ENCODE measurements at regions not wholly inside any gene's neighbourhood (a gene's known extent, or its start where the extent isn't known, plus 50 kb on each side); places are given as distances from the start of the nearest gene placed in this dataset.

DNA sequence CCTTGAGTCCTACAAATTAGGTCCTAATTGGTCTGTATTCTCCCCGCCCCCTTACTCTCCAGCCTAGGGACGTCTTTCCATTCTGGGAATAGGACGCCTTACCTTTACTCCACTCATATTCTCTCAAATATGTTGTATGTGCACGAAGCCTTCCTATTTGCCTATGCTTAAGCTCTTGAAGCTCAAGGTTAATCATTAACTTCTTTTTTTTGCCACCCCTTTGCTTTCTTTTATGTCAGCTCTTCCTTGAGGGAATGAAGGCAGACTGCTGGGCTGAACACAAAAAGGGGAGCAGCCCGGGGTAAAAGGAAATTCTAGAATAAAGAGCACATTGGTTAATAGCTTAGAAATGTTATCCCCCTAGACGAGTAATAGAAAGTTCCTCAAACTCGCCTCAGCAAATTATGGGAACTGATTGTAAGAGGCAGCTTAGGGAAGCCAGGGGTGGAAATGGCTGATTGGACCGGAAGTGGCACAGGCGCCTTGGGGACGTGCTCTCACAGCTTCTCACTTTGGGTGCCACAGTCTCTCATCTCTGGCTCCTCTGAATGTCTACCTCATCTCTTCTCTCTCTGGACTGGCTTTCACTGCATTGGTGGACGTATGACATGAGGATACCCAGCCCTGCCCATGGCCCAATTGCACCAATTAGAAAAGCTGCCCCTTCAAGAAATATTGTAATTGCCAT lies 122.3 kb upstream of the IL12B start:
- no peak overlapping the region for H3K4me3 ChIP-seq (ENCODE audit: low read depth, low read length)
- TF ChIP-seq, protein P1, sequence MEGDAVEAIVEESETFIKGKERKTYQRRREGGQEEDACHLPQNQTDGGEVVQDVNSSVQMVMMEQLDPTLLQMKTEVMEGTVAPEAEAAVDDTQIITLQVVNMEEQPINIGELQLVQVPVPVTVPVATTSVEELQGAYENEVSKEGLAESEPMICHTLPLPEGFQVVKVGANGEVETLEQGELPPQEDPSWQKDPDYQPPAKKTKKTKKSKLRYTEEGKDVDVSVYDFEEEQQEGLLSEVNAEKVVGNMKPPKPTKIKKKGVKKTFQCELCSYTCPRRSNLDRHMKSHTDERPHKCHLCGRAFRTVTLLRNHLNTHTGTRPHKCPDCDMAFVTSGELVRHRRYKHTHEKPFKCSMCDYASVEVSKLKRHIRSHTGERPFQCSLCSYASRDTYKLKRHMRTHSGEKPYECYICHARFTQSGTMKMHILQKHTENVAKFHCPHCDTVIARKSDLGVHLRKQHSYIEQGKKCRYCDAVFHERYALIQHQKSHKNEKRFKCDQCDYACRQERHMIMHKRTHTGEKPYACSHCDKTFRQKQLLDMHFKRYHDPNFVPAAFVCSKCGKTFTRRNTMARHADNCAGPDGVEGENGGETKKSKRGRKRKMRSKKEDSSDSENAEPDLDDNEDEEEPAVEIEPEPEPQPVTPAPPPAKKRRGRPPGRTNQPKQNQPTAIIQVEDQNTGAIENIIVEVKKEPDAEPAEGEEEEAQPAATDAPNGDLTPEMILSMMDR (IDR thresholded peaks at IDR 0.05; ENCODE audit: borderline replicate concordance, insufficient read depth, low read depth, low read length) = no peak

DNA sequence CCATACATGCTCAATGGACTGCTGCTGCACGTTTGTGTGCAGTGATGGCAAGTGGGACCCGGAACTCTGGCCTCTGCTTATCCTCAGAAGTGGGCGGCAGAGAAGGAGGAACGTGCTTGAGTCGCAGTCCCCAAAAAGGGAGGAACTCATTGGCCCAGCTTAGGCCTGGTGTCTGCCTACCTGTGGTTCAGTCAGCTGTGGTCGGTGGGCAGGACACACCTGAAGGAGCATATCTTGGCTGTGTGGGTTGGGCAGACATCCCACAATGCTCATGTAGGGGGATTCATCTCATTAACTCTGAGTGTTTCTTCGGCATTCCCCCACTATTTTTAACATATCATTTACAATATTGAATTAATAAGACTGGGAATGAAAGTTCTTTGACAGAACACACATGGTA lies 122.9 kb upstream of the IL12B start:
- TF ChIP-seq, protein P1 (IDR thresholded peaks at IDR 0.05; ENCODE audit: borderline replicate concordance, insufficient read depth, low read depth, low read length) = no peak
- no peak overlapping the region for H3K4me3 ChIP-seq (ENCODE audit: low read depth, low read length)

DNA sequence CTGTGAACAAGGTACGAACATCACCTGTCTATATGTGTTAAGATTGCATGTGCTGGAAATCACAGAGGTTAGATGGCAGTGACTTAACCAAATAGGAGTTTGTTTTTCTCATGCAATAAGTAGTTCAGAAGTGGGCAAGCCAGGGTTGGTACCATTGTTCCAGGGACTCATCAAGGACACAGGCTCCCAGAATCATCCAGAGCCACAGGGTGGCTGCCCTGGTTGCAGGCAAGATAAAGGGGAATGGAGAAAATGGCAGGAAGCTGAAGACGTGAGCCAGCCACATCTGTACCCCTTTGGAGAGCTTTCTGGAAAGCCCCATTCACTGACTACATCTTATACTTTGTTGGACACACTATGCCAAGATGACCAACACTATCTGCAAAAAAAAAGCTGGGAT lies 126.0 kb upstream of the IL12B start:
- H3K4me3 ChIP-seq (ENCODE audit: low read depth, low read length) = no peak overlapping the region
- TF ChIP-seq, protein P1 (IDR thresholded peaks at IDR 0.05; ENCODE audit: borderline replicate concordance, insufficient read depth, low read depth, low read length) = no peak

DNA sequence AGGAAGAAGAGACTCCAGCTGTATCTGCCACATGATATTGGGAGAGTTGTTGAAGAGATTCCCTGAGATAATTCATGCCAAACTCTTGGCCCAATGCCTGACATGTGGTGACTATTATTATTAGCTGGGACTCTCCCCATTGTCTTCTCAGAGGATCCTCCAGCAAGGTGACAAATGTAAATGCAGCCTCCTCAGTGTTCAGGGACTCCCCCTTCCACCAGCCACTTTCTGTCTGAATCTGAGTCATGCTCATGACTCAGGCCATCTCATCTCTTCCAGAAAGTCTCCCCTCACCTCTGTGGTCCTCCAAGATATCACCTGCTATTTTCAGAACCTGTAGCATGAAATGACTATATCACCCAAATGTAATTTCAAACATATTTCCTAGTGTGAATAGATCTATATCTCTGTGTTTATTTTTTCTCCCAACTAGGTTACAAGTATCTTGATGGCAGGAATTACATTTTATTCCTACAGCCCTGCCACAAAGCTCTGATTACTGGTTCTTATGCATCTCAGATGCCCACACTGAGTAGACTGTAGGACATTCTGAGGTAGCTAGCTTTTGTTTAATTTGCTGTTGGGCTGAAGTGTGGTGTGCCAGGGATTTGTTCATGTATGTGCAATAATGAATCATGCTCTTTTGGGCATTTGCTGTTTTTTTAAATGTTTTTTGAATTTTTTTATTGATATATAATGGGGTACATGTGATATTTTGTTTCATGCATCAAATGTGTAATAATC lies 126.6 kb upstream of the IL12B start:
- TF ChIP-seq, protein P1 (IDR thresholded peaks at IDR 0.05; ENCODE audit: borderline replicate concordance, insufficient read depth, low read depth, low read length) = no peak
- no peak overlapping the region for H3K4me3 ChIP-seq (ENCODE audit: low read depth, low read length)

DNA sequence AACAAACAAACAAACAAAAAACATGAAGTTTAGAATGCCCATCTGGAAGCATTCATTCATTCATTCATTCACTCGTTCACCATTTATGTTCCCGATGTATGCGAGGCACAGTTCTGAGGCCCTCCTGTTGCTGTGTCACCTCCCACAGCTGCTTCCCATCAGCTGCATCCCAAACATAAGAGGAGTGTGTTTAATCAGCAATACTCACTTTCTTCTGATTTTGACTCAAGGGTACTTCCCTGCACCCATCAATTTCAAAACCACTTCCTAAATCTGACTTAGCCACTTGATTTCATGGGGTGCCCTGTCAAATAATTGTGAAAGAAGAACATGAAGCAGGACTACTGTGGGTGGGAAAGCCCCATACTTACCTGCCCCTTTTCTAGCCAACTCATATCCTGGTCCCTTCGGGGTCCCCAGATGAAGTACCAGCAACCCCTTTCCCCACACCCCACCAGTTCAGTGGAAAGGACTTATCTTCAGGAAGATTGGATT lies 128.0 kb upstream of the IL12B start:
- peak overlapping the region; percentile 21 for H3K4me3 ChIP-seq (ENCODE audit: low read depth, low read length)
- TF ChIP-seq, protein P1 (IDR thresholded peaks at IDR 0.05; ENCODE audit: borderline replicate concordance, insufficient read depth, low read depth, low read length) = no peak

DNA sequence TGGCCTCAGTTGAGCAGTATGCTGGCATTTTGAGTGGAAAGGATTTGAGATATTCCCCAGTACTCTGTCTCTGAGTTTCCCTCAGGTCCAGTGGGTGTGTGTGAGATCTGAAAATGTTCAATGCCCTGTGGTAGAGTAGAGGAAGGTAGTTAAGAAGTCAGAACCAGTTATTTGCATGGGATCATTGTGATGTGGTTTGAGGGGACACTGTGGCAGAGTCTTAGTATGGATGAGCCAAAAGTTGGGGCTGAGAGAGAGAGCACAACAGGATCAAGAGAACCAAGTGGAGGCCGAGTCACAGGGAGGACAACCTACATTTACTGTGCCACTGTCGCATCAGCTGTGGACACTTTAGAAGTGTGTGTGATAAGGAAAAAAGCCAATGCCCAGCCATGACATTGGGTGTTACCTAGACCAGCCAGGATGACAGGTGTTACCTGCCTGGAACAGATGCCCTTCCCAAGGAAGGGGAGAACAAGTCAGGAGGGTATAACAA lies 128.9 kb upstream of the IL12B start:
- TF ChIP-seq, protein P1 (IDR thresholded peaks at IDR 0.05; ENCODE audit: borderline replicate concordance, insufficient read depth, low read depth, low read length) = no peak
- H3K4me3 ChIP-seq (ENCODE audit: low read depth, low read length) = peak overlapping the region; percentile 21
